ENCODE measurements at regions not wholly inside any gene's neighbourhood (a gene's known extent, or its start where the extent isn't known, plus 50 kb on each side); places are given as distances from the start of the nearest gene placed in this dataset.

DNA sequence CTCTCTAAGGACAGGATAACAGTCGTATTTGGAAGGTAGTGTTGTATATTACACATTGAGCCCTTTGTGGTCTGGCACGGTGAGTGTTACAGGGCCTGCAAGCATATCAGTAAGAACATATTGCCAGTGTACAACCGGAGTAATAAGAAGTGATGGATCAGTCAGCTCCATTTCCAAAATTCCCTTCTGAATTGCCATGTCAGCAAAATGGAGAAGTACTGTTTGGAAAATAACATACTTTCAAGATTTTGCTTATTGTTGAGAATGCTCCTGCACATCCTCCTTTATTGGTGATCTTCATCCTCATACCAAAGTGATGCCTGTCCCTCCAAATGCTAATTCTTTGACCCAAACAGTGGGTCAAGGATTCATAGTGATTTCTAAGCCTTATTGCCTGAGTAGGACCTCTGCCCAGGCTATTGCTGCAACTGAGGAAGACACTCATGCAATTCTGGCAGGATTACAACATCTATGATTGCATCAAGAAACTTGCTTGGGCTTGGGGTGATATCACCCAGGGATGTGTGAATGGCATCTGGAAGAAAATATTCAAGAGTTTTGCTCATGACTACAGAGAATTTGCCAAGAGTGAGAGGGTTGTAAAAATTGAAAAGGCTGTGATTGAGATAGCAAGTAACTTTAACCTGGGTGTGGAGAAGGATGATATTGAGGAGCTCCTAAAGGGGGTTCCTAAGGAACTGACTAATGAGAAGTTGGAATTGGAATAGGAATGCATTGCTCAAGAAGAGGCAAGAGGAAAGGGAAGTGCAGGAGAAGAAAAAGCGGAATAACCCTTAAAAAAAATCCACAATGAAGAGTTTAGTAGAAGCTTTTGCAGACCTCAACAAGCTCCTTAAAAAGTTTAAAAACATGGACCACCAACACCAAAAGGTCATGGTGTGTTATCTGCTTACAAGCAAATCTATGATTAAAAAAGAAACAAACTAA is 452.2 kb upstream of the SORCS1 start:
- Mint-ChIP-seq H3K27ac (ENCODE audit: unreplicated experiment) (no peak overlapping the region), H3K36me3 (ENCODE audit: low read depth) (no peaks in the 10 kb centered on the region), H3K4me3 (no peak overlapping the region), H3K4me1 (no peaks in the 10 kb centered on the region), H3K9me3 (no peaks in the 10 kb centered on the region), H3K27me3 (ENCODE audit: low read depth) (no peaks in the 10 kb centered on the region)
- DNase-seq (ENCODE audit: low read depth, low spot score) = no peak
- TF ChIP-seq, protein P1, sequence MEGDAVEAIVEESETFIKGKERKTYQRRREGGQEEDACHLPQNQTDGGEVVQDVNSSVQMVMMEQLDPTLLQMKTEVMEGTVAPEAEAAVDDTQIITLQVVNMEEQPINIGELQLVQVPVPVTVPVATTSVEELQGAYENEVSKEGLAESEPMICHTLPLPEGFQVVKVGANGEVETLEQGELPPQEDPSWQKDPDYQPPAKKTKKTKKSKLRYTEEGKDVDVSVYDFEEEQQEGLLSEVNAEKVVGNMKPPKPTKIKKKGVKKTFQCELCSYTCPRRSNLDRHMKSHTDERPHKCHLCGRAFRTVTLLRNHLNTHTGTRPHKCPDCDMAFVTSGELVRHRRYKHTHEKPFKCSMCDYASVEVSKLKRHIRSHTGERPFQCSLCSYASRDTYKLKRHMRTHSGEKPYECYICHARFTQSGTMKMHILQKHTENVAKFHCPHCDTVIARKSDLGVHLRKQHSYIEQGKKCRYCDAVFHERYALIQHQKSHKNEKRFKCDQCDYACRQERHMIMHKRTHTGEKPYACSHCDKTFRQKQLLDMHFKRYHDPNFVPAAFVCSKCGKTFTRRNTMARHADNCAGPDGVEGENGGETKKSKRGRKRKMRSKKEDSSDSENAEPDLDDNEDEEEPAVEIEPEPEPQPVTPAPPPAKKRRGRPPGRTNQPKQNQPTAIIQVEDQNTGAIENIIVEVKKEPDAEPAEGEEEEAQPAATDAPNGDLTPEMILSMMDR (conservative IDR thresholded peaks at IDR 0.05) = no peak

DNA sequence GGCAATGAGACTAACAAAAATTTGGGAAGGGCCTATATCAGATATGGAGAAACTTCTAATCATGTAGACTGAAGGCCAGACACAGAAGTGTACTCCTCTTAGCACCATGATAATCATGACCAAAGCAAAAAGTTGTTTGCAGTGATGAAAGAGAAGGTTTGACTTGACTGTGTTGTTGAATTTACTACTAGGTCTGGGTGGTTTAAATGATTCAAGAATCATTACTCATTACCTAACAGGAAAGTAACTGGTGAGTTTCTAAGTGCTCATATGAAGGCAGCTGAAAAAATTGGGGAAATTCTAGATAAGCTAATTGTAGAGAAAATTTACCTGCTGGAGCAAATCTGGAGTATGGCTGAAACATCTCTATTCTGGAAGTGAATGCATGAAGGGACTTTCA is 451.5 kb upstream of the SORCS1 start:
- Mint-ChIP-seq H3K36me3 (ENCODE audit: low read depth) (no peaks in the 10 kb centered on the region), H3K4me3 (no peak overlapping the region), H3K4me1 (no peaks in the 10 kb centered on the region), H3K27ac (ENCODE audit: unreplicated experiment) (no peak overlapping the region), H3K9me3 (no peaks in the 10 kb centered on the region), H3K27me3 (ENCODE audit: low read depth) (no peaks in the 10 kb centered on the region)
- DNase-seq (ENCODE audit: low read depth, low spot score) = no peak
- TF ChIP-seq, protein P1 (conservative IDR thresholded peaks at IDR 0.05) = no peak

DNA sequence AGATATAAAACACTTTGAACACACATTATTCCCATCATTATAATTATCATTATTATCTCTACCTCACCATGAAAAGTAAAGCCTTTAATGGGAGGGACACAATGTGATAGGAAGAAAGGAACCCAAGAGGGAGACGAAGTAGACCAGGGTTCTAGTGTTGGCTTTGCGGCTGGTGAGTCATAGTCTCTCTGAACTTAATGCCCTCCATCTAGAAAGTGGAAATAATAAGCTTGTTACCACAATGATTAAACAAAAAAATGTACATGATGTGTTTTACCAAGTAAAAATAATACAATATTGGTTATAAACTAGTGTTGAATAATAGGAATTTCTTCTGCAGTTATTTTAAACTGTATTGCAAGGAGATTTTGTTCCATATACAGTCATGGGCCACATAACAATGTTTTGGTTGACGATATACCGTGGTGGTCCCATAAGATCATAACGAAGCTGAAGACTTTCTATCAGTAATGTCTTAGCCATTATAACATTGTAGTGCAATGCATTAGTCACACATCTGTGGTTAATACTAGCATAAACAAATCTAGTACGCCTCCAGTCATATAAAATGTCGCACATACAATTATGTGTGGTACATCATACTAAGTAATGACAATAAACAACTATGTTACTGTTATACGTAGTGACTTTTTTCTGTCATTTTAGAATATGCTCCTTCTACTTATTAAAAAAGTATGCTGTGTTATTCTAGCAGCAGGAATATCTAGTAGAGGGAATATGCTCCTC is 450.6 kb upstream of the SORCS1 start:
- Mint-ChIP-seq H3K9me3 (no peaks in the 10 kb centered on the region), H3K36me3 (ENCODE audit: low read depth) (no peaks in the 10 kb centered on the region)
- DNase-seq (ENCODE audit: low read depth, low spot score) = no peak

DNA sequence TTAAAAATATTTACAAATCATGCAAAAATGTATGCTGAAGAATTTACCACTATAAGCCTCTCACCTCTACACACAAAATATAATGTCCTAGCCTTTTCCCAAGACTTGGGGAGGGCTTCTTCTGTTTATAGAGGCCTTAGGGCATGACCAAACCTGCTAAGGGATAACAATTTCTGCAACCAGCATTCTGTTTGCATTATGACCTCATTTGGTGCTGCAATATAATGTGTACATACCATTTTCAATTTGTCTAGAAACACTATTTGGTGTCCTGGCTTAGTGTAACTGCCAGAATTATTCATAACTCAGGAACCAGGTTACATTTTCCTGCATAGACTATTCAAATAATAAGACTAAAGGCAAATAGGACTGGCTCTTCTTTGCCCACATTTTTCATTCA is 446.6 kb upstream of the SORCS1 start:
- H3K4me3 Mint-ChIP-seq = no peak overlapping the region
- no peaks in the 10 kb centered on the region for H3K27me3 Mint-ChIP-seq (ENCODE audit: low read depth)
- H3K4me1 Mint-ChIP-seq = no peaks in the 10 kb centered on the region
- TF ChIP-seq, protein P1 (conservative IDR thresholded peaks at IDR 0.05) = no peak
- DNase-seq (ENCODE audit: low read depth, low spot score) = no peak
- no peak overlapping the region for H3K27ac Mint-ChIP-seq (ENCODE audit: unreplicated experiment)
- no peaks in the 10 kb centered on the region for H3K9me3 Mint-ChIP-seq
- no peaks in the 10 kb centered on the region for H3K36me3 Mint-ChIP-seq (ENCODE audit: low read depth)

More for the DNA sequence above, 450.6 kb upstream of the SORCS1 start:
- Mint-ChIP-seq H3K4me3 (no peak overlapping the region), H3K27me3 (ENCODE audit: low read depth) (no peaks in the 10 kb centered on the region), H3K27ac (ENCODE audit: unreplicated experiment) (no peak overlapping the region), H3K4me1 (no peaks in the 10 kb centered on the region)
- TF ChIP-seq, protein P1 (conservative IDR thresholded peaks at IDR 0.05) = no peak

DNA sequence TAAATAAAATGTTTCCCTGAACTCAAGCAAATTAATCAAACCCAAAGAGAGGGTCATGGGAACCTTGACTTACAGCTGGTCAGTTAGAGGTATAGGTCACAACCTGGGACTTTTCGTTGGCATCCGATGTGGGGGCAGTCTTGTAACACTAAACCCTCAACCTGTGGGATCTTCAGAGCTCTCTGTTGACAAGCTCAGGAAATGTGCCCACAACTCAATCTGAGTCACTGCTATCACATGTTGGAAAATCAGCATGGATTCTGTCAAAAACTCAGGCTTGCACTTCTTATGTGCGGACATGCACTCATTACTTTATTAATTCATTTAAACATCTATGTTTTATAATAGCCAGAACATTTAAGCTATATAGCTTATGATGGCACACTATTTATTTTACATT is 424.6 kb upstream of the SORCS1 start:
- Mint-ChIP-seq H3K27me3 (ENCODE audit: low read depth) (no peaks in the 10 kb centered on the region), H3K4me1 (no peaks in the 10 kb centered on the region), H3K4me3 (no peak overlapping the region), H3K9me3 (peaks cover 15% of the 10 kb centered on the region), H3K36me3 (ENCODE audit: low read depth) (no peaks in the 10 kb centered on the region), H3K27ac (ENCODE audit: unreplicated experiment) (no peak overlapping the region)
- DNase-seq (ENCODE audit: low read depth, low spot score) = no peak
- TF ChIP-seq, protein P1 (conservative IDR thresholded peaks at IDR 0.05) = no peak

Measured in neural crest cell (in vitro differentiated cells).